Esophagus squamous epithelium (tissue), 4 donors: ENCODE measurements at regions not wholly inside any gene's neighbourhood (a gene's known extent, or its start where the extent isn't known, plus 50 kb on each side); places are given as distances from the start of the nearest gene placed in this dataset.

Experiments used
- CTCF ChIP-seq, 6 experiments: fragments of 450-650 bp in 4 of 6; fragments of 200-600 bp in 2 of 6; sonication (generic) in 2 of 6; IDR thresholded peaks; one replicate each; pipeline ENCODE4 v1.5.1; 2016 to 2019; ENCODE audit warnings: antibody characterized with exemption in 6 of 6, mild to moderate bottlenecking in 4 of 6, moderate library complexity in 4 of 6
- POLR2A ChIP-seq, 4 donors: fragments of 450-650 bp; IDR thresholded peaks; one replicate each; pipeline ENCODE4 v1.6.1; 2017; ENCODE audit warnings: antibody characterized with exemption in 4 of 4, mild to moderate bottlenecking in 4 of 4, moderate library complexity in 3 of 4

GRCh38 chr3:10651506-10651905, 146.1 kb upstream of the ATP2B2 start:
- TF ChIP-seq CTCF (IDR thresholded peaks at IDR 0.05): no peak
- TF ChIP-seq POLR2A (IDR thresholded peaks at IDR 0.05): no peak
